T-helper 17 cell (primary cell): ENCODE measurements at regions not wholly inside any gene's neighbourhood (a gene's known extent, or its start where the extent isn't known, plus 50 kb on each side); places are given as distances from the start of the nearest gene placed in this dataset.
A peak's percentile ranks its signal among the peaks of the same experiment; 100 is the strongest.
"Not testable (repeated sequence)": the region's sequence is repeated elsewhere in the genome, so short reads cannot be mapped to it uniquely, and the experiment has no call there.

Source experiments
- ATAC-seq: fragments of 150-1000 bp; cut with Tn5 transposase; 2 replicates; pipeline ENCODE4 v1.10.0; 2021; ENCODE audit warnings: mild to moderate bottlenecking, moderate library complexity
- DNase-seq, 3 donors: peaks; one replicate each; pipeline versions ENCODE4 v3.0.0 to v3.0.0-alpha.2; 2020 to 2021
- H3K9me3 ChIP-seq: one replicate; pipeline ENCODE4 v1.7.0; 2013; ENCODE audit warnings: low read length, mild to moderate bottlenecking; ENCODE audit not compliant: control insufficient read depth, poor library complexity, severe bottlenecking
- H3K27ac Mint-ChIP-seq: one replicate; pipeline ENCODE4 v1.8.0; 2022; ENCODE audit warnings: mild to moderate bottlenecking, moderate library complexity, mixed read lengths
- H3K27me3 Mint-ChIP-seq: one replicate; pipeline ENCODE4 v1.8.0; 2022; ENCODE audit warnings: mixed read lengths
- H3K36me3 Mint-ChIP-seq: one replicate; pipeline ENCODE4 v1.8.0; 2022; ENCODE audit warnings: low read depth, mixed read lengths
- H3K4me1 Mint-ChIP-seq: one replicate; pipeline ENCODE4 v1.8.0; 2022; ENCODE audit warnings: mild to moderate bottlenecking, mixed read lengths
- H3K4me3 Mint-ChIP-seq: one replicate; pipeline ENCODE4 v1.8.0; 2022; ENCODE audit warnings: mild to moderate bottlenecking, moderate library complexity, mixed read lengths

- Mint-ChIP-seq H3K4me3 (no peak overlapping the region), H3K36me3 (peaks cover 6% of the 10 kb centered on the region), H3K27me3 (peaks cover 5% of the 10 kb centered on the region), H3K4me1 (peaks cover 15% of the 10 kb centered on the region), H3K27ac (no peak overlapping the region)
- no peaks in the 10 kb centered on the region for H3K9me3 ChIP-seq
- ATAC-seq (no peak), DNase-seq (no peak)
These were observed 225.3 kb upstream of the PRSS1 start for GRCh38 chr7:142523821-142524460.

DNA sequence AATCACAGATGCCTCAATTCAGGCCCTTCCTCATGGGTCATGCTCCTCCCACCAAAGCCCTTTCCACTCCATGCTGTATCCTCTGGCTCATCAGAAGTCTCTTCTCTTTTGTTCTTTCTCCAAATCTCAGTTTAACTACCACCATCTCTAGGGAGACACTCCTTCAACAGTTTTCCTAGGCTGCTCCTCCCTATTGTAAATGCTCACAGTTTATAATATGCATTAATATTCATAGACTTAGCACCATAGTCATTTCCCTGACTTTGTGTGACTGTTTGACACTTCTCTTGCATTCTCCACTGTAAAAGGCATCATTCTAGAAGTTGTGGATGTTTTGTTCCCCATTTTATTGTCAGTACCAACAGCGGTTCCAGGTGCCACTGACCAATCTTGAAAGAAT, 226.5 kb upstream of the PRSS1 start:
- DNase-seq = no peak
- H3K36me3 Mint-ChIP-seq = peaks cover 6% of the 10 kb centered on the region
- H3K27ac Mint-ChIP-seq = no peak overlapping the region
- peaks cover 5% of the 10 kb centered on the region for H3K27me3 Mint-ChIP-seq
- H3K4me1 Mint-ChIP-seq = peaks cover 19% of the 10 kb centered on the region
- H3K4me3 Mint-ChIP-seq = peak overlapping the region; percentile 31
- ATAC-seq = no peak
- no peaks in the 10 kb centered on the region for H3K9me3 ChIP-seq

DNA sequence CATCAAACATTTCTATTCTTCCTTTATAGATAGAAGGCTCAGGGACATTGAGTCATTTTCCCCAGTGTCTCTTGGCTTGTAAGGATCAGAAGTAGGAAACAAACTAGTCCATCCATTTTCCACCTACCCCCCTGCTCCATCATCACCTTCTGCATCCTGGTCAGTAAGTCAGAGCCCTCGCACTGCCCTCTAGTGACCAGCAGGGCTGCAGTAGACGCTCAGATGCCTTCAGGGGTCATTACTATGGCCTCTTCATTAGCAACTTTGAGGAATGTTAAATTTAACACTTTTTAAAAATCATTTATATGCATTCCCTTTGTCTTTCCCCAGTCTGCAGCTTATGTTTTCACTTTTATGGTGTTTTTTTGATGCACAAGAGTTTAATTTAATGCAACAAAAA, 228.4 kb upstream of the PRSS1 start:
- not testable (repeated sequence) for ATAC-seq, H3K27me3 Mint-ChIP-seq, DNase-seq, H3K36me3 Mint-ChIP-seq, H3K4me3 Mint-ChIP-seq, H3K9me3 ChIP-seq
- H3K4me1 Mint-ChIP-seq = peaks cover 24% of the 10 kb centered on the region
- peak overlapping the region; percentile 89 for H3K27ac Mint-ChIP-seq

- H3K4me1 Mint-ChIP-seq = peaks cover 24% of the 10 kb centered on the region
- not testable (repeated sequence) for H3K9me3 ChIP-seq, DNase-seq, H3K36me3 Mint-ChIP-seq
- H3K4me3 Mint-ChIP-seq = peak overlapping the region; percentile 19
- ATAC-seq = peak; percentile 63
- H3K27ac Mint-ChIP-seq = peak overlapping the region; percentile 89
- peaks cover 11% of the 10 kb centered on the region for H3K27me3 Mint-ChIP-seq
These were observed 228.8 kb upstream of the PRSS1 start for GRCh38 chr7:142520455-142520854.

DNA sequence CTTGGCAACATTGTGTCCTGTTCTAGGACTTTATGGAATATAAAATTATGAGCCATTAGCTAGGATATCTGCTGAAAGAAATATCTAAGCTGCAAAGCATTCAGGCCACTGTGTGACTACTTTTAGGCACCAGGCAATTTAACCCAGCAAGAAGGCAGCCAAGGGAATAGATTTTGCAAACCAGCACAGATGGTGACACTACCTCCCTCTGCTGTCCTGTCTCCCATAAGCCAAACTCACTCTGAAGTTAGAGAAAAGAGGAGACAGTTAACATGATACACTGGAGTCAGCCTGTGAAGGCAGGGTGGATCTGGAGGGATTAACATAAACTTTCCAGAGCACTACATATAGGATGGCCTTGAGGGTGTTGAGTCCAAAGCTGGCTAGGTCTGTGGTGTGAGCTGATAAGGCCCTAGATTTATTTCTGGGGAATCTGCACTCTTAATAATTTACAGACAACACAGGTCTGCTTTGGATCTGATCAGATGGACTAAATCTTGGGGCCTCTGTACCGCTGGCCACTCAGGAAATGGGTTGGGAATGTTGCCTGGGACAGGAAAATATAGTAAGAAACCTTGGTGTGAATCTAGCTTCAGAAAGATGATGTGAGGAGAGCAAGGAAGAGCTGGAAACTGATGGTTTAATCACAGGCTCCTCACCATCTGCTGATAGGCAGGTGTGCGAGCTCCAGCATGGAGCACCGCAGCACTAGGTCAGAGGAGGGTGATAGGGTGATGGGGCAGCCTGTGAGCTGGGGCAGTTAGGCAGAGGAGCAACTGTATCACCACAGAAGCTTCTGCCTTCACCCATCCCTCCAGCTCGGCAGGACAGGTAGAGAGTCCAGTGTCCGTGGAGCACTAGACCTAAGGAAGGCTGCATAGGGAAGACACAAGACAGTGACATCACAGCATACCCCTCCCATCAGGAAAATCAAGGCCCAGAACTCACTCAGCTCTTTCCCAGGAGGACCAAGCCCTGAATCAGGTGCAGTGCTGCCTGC, 229.9 kb upstream of the PRSS1 start:
- Mint-ChIP-seq H3K4me1 (peaks cover 24% of the 10 kb centered on the region), H3K27ac (peak overlapping the region; percentile 89), H3K36me3 (peaks cover 4% of the 10 kb centered on the region), H3K27me3 (peaks cover 11% of the 10 kb centered on the region), H3K4me3 (peak overlapping the region; percentile 50)
- no peak for ATAC-seq
- no peak for DNase-seq
- no peaks in the 10 kb centered on the region for H3K9me3 ChIP-seq

DNA sequence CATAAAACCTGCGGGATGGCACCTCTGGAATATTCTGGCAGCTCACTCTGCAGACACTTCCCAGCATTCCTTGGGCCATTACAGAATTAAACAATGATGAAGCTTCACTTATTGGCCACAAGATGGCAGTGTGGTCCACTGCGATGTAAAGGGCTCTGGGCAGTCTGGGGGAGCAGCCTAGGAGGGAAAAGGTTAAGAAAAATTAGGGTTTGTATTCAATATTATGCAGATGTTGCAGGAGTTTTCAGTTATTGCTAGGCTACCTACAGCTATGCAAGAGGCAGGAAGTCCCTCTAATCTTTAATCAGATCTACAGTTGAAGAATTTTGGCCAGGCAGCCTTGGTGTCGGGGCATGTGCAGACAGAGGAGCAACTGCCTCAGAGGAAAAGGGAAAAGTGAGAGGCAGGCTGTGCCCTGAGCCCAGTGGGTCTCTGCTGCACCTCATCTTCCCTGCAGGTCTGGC, 233.2 kb upstream of the PRSS1 start:
- H3K9me3 ChIP-seq = no peaks in the 10 kb centered on the region
- DNase-seq (peak in 1 of 3 donors; percentile 15), ATAC-seq (peak; percentile 84)
- no peak overlapping the region for H3K4me3 Mint-ChIP-seq
- no peak overlapping the region for H3K27ac Mint-ChIP-seq
- H3K36me3 Mint-ChIP-seq = no peaks in the 10 kb centered on the region
- H3K4me1 Mint-ChIP-seq = peaks cover 16% of the 10 kb centered on the region
- H3K27me3 Mint-ChIP-seq = peaks cover 6% of the 10 kb centered on the region

DNA sequence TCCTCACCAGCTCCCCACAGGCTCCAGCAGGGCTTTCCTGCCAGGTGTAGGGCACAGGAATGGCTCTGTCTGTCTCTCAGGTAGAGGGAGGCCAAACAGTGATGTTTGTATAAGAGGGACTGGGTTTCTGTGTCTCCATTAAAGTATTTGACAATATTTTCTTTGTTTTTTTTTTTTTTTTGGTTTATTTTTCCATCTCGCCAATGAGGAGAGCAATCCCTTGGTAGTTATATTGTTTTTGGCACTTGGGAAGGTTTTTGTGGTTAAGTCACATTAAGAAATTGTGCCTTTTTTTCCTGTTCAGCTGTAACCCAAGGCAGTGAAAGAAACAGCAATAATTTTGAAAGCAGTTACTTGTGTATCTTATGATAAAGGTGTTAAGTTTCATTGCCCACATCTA, 234.6 kb upstream of the PRSS1 start:
- H3K4me1 Mint-ChIP-seq = peaks cover 14% of the 10 kb centered on the region
- not testable (repeated sequence) for H3K36me3 Mint-ChIP-seq, DNase-seq, H3K27ac Mint-ChIP-seq, ATAC-seq, H3K4me3 Mint-ChIP-seq, H3K9me3 ChIP-seq, H3K27me3 Mint-ChIP-seq

DNA sequence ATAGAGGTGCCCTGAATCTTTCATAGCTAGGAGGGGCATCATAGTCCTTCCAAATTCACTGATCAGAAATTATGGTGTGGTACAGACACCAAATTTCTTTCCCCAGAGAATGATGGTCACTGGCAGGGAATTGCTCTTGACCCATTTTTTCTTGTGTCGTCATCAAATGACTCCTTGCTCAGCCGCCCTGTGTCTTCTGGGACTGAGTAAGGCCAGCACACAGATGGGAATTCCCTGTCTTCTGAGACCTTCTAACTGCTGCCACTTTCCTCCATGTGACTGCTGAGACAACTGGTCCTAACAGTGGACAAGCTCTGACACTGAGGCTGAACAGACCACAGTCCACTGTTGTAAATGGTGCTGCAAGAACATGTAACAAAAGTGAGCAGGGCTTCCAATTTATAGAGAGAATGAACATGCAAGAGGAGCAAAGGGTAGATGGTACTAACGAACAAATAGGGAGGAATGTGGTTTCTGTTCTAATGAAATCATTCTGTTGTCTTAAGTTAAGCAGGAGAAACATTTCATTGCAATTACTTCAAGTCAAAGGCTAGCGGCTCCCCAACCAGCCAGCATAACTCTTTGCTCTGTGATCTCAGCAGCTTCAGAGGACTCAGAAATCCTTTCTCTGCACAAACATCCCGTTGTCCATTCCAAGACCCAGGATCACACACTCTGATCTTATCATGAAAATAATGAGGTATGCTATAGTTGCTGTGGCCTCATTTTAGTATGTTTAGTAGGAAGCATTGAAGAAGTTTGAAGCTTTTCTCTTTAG, 235.9 kb upstream of the PRSS1 start:
- no peak overlapping the region for H3K4me3 Mint-ChIP-seq
- H3K9me3 ChIP-seq = no peaks in the 10 kb centered on the region
- DNase-seq = no peak
- peaks cover 12% of the 10 kb centered on the region for H3K4me1 Mint-ChIP-seq
- no peak overlapping the region for H3K27ac Mint-ChIP-seq
- peaks cover 6% of the 10 kb centered on the region for H3K27me3 Mint-ChIP-seq
- no peak for ATAC-seq
- H3K36me3 Mint-ChIP-seq = no peaks in the 10 kb centered on the region

- Mint-ChIP-seq H3K27me3 (peaks cover 6% of the 10 kb centered on the region), H3K27ac (no peak overlapping the region), H3K4me3 (no peak overlapping the region), H3K36me3 (no peaks in the 10 kb centered on the region), H3K4me1 (peaks cover 15% of the 10 kb centered on the region)
- no peak for DNase-seq
- no peak for ATAC-seq
- H3K9me3 ChIP-seq = no peaks in the 10 kb centered on the region
These were observed 237.5 kb upstream of the PRSS1 start for GRCh38 chr7:142511801-142512200.

DNA sequence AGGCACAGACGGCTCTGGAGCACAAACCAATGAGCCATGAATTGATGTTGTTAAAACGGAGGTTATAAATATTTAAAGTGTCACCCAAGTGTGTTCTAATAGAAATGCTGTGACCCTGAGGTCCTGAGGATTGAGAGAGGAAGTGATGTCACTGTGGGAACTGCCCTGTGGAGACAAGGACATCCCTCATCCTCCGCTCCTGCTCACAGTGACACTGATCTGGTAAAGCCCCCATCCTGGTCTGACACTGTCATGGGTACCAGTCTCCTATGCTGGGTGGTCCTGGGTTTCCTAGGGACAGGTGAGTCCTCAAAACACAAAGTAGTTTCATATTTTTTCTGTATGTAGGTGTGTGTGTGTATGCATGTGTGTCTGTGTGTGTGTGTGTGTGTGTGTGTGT, 237.9 kb upstream of the PRSS1 start:
- H3K27ac Mint-ChIP-seq = no peak overlapping the region

DNA sequence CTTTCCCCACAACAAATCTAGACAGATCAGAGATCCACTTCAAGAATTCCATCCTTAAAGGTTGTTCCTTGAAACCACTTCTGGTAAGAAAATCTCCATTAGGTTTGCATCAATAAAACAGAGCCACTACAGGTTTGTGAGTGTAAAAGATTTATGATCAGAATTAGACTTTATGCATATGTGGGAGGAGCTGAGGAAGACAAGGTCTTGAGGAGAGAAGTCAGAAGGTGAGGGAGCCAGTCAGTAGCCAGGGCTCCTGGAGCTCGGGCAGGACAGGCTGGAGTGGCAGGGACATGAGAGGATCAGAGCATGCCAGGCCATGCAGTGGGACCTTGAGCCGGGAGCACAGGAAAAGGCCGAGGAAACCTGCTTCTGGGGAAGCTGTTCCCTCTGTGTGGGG, 240.0 kb upstream of the PRSS1 start:
- ATAC-seq, H3K27me3 Mint-ChIP-seq, H3K9me3 ChIP-seq, H3K4me1 Mint-ChIP-seq, DNase-seq, H3K36me3 Mint-ChIP-seq, H3K4me3 Mint-ChIP-seq: not testable (repeated sequence)
- H3K27ac Mint-ChIP-seq = peak overlapping the region; percentile 82

More for the DNA sequence above, 237.9 kb upstream of the PRSS1 start:
- H3K27me3 Mint-ChIP-seq = peaks cover 6% of the 10 kb centered on the region
- H3K9me3 ChIP-seq = no peaks in the 10 kb centered on the region
- DNase-seq (no peak), ATAC-seq (no peak)
- H3K4me1 Mint-ChIP-seq = peaks cover 15% of the 10 kb centered on the region
- H3K36me3 Mint-ChIP-seq = no peaks in the 10 kb centered on the region
- H3K4me3 Mint-ChIP-seq = no peak overlapping the region

- H3K9me3 ChIP-seq = no peaks in the 10 kb centered on the region
- peaks cover 10% of the 10 kb centered on the region for H3K4me1 Mint-ChIP-seq
- H3K36me3 Mint-ChIP-seq = no peaks in the 10 kb centered on the region
- peak overlapping the region; percentile 82 for H3K27ac Mint-ChIP-seq
- no peak for DNase-seq
- H3K4me3 Mint-ChIP-seq = peak overlapping the region; percentile 71
- no peaks in the 10 kb centered on the region for H3K27me3 Mint-ChIP-seq
- peak; percentile 70 for ATAC-seq
These were observed 241.0 kb upstream of the PRSS1 start for GRCh38 chr7:142508251-142508650.

GRCh38 chr7:142507799-142508198, 241.5 kb upstream of the PRSS1 start:
- Mint-ChIP-seq H3K36me3 (no peaks in the 10 kb centered on the region), H3K27me3 (no peaks in the 10 kb centered on the region), H3K4me3 (no peak overlapping the region), H3K27ac (peak overlapping the region; percentile 82), H3K4me1 (peaks cover 10% of the 10 kb centered on the region)
- no peaks in the 10 kb centered on the region for H3K9me3 ChIP-seq
- peak; percentile 22 for ATAC-seq
- no peak for DNase-seq
